H1 (cell line): ENCODE measurements at regions not wholly inside any gene's neighbourhood (a gene's known extent, or its start where the extent isn't known, plus 50 kb on each side); places are given as distances from the start of the nearest gene placed in this dataset.

Source experiments
- CTCF ChIA-PET: fragments of 300-600 bp; sonication (Branson Sonifier 250); formaldehyde crosslinking; loops from one replicate; lab custom pipeline; 2021; ENCODE audit not compliant: partially characterized antibody; lab: Charles Lee
- POLR2A ChIA-PET: fragments of 300-600 bp; sonication (Branson Sonifier 250); formaldehyde crosslinking; loops from one replicate; lab custom pipeline; 2021; ENCODE audit warnings: inconsistent platforms; ENCODE audit not compliant: partially characterized antibody; lab: Charles Lee
- DNase-seq, 2 experiments: peaks; one replicate each; pipeline versions ENCODE4 v3.0.0 to v3.0.0-alpha.2; 2010 to 2022; ENCODE audit warnings: low spot score in 2 of 2, low read depth in 1 of 2, mixed read lengths in 1 of 2
- FAIRE-seq: peaks from 2 replicates; lab custom pipeline; 2011; peaks lifted over from hg19 to GRCh38; lab: Jason Lieb, UNC
- H2AFZ ChIP-seq: 2 replicates; pipeline ENCODE4 v1.8.1; 2012; ENCODE audit warnings: low read length, inconsistent platforms
- H2AK5ac ChIP-seq: 2 replicates; pipeline ENCODE4 v1.6.1; 2013; ENCODE audit warnings: low read depth, low read length
- H2BK120ac ChIP-seq: replicated peaks from 2 replicates; pipeline ENCODE3; 2013; ENCODE audit warnings: low read depth, low read length, inconsistent platforms
- H2BK12ac ChIP-seq: 2 replicates; pipeline ENCODE4 v1.6.1; 2013; ENCODE audit warnings: low read depth, low read length
- H2BK15ac ChIP-seq: 2 replicates; pipeline ENCODE4 v1.6.1; 2013; ENCODE audit warnings: low read length
- H2BK20ac ChIP-seq: 2 replicates; pipeline ENCODE4 v1.6.1; 2013; ENCODE audit warnings: low read length
- H2BK5ac ChIP-seq: 2 replicates; pipeline ENCODE4 v1.6.1; 2013; ENCODE audit warnings: low read depth, low read length
- H3K14ac ChIP-seq: 2 replicates; pipeline ENCODE4 v1.6.1; 2013; ENCODE audit warnings: inconsistent platforms; ENCODE audit not compliant: insufficient read length
- H3K18ac ChIP-seq: 2 replicates; pipeline ENCODE4 v1.6.1; 2013; ENCODE audit warnings: low read length; ENCODE audit errors: extremely low read depth
- H3K23ac ChIP-seq: 2 replicates; pipeline ENCODE4 v1.6.1; 2013; ENCODE audit warnings: inconsistent platforms; ENCODE audit not compliant: insufficient read length
- H3K23me2 ChIP-seq: 2 replicates; pipeline ENCODE4 v1.6.1; 2013; ENCODE audit warnings: low read depth, low read length
- H3K27ac ChIP-seq: 2 replicates; pipeline ENCODE4 v1.6.1; 2011; ENCODE audit warnings: low read depth, low read length, inconsistent platforms
- H3K27me3 ChIP-seq, 4 experiments: replicated peaks in 1 of 4; 1 replicate in 1 of 4; 2 replicates in 3 of 4; pipeline versions ENCODE4 v1.6.1 to v1.8.1; 2011 to 2013; ENCODE audit warnings: low read length in 3 of 4, mild to moderate bottlenecking in 3 of 4, inconsistent platforms in 2 of 4, mixed read lengths in 2 of 4, moderate library complexity in 1 of 4; ENCODE audit not compliant: control insufficient read depth in 3 of 4, insufficient read depth in 3 of 4; ENCODE audit errors: extremely low read depth in 1 of 4
- H3K36me3 ChIP-seq, 4 experiments: 2 replicates each; pipeline versions ENCODE4 v1.6.1 to v1.8.1; 2011 to 2013; ENCODE audit warnings: mild to moderate bottlenecking in 4 of 4, low read length in 3 of 4, moderate library complexity in 2 of 4, control low read depth in 1 of 4, inconsistent platforms in 1 of 4; ENCODE audit not compliant: insufficient read depth in 4 of 4, control insufficient read depth in 2 of 4
- H3K4ac ChIP-seq: replicated peaks from 2 replicates; pipeline ENCODE3; 2013; ENCODE audit warnings: low read length, low read depth, mixed read lengths, inconsistent platforms; ENCODE audit not compliant: insufficient read length
- H3K4me1 ChIP-seq, 4 experiments: replicated peaks in 1 of 4; 1 replicate in 1 of 4; 2 replicates in 3 of 4; pipeline versions ENCODE4 v1.6.1 to v1.8.1; 2011 to 2013; ENCODE audit warnings: low read length in 3 of 4, inconsistent platforms in 2 of 4, mixed read lengths in 1 of 4; ENCODE audit not compliant: insufficient read depth in 4 of 4, control insufficient read depth in 3 of 4
- H3K4me2 ChIP-seq, 2 experiments: 2 replicates each; pipeline versions ENCODE4 v1.6.1 to v1.8.1; 2011 to 2013; ENCODE audit warnings: low read depth in 2 of 2, low read length in 2 of 2, control low read depth in 1 of 2, inconsistent platforms in 1 of 2, mild to moderate bottlenecking in 1 of 2; ENCODE audit not compliant: insufficient read depth in 1 of 2
- H3K4me3 ChIP-seq, 4 experiments: fragments of 200-600, 300-600 bp in 1 of 4; sonication (generic), shearing (Covaris generic), sonication (Bioruptor Twin) in 1 of 4; 2 replicates each; pipeline versions ENCODE4 v1.5.1 to v1.8.1; 2011 to 2016; ENCODE audit warnings: low read length in 4 of 4, low read depth in 3 of 4, control low read depth in 2 of 4, inconsistent platforms in 2 of 4, mild to moderate bottlenecking in 2 of 4, mixed read lengths in 1 of 4, moderate library complexity in 1 of 4; ENCODE audit not compliant: insufficient read depth in 2 of 4; ENCODE audit errors: extremely low read depth in 1 of 4
- H3K56ac ChIP-seq: replicated peaks from 2 replicates; pipeline ENCODE3; 2013; ENCODE audit warnings: low read depth, mild to moderate bottlenecking, mixed read lengths, low read length, inconsistent platforms; ENCODE audit not compliant: insufficient read length
- H3K79me1 ChIP-seq: 2 replicates; pipeline ENCODE4 v1.6.1; 2013; ENCODE audit warnings: low read depth, low read length, control low read depth
- H3K79me2 ChIP-seq, 2 experiments: 2 replicates each; pipeline versions ENCODE4 v1.6.1 to v1.8.1; 2012 to 2013; ENCODE audit warnings: low read length in 2 of 2, mild to moderate bottlenecking in 2 of 2, inconsistent platforms in 1 of 2; ENCODE audit not compliant: insufficient read depth in 2 of 2, control insufficient read depth in 1 of 2
- H3K9ac ChIP-seq, 4 experiments: replicated peaks in 1 of 4; 1 replicate in 1 of 4; 2 replicates in 3 of 4; pipeline versions ENCODE4 v1.6.1 to v1.8.1; 2011 to 2013; ENCODE audit warnings: low read depth in 3 of 4, low read length in 3 of 4, control low read depth in 2 of 4, mild to moderate bottlenecking in 2 of 4, moderate library complexity in 2 of 4, inconsistent platforms in 1 of 4; ENCODE audit errors: extremely low read depth in 1 of 4
- H3K9me3 ChIP-seq, 2 experiments: 2 replicates each; pipeline versions ENCODE4 v1.6.1 to v1.8.1; 2012 to 2013; ENCODE audit warnings: mild to moderate bottlenecking in 2 of 2, moderate library complexity in 2 of 2, control low read depth in 1 of 2, inconsistent platforms in 1 of 2, low read depth in 1 of 2, low read length in 1 of 2, mixed read lengths in 1 of 2; ENCODE audit not compliant: insufficient read depth in 2 of 2
- H4K20me1 ChIP-seq, 2 experiments: replicated peaks in 1 of 2; 2 replicates each; pipeline versions ENCODE3 to v1.8.1; 2011 to 2013; ENCODE audit warnings: inconsistent platforms in 2 of 2, low read length in 2 of 2, mild to moderate bottlenecking in 1 of 2; ENCODE audit not compliant: insufficient read depth in 2 of 2, control insufficient read depth in 1 of 2
- H4K5ac ChIP-seq: 2 replicates; pipeline ENCODE4 v1.6.1; 2013; ENCODE audit warnings: low read length, low read depth, mixed read lengths, inconsistent platforms; ENCODE audit not compliant: insufficient read length
- H4K8ac ChIP-seq: 2 replicates; pipeline ENCODE4 v1.8.0; 2013; ENCODE audit warnings: mild to moderate bottlenecking, moderate library complexity, low read length, inconsistent platforms; ENCODE audit not compliant: insufficient read depth; ENCODE audit errors: extremely low read depth
- H4K91ac ChIP-seq: replicated peaks from 2 replicates; pipeline ENCODE3; 2013; ENCODE audit warnings: low read length, mixed read lengths, inconsistent platforms; ENCODE audit not compliant: insufficient read length
- CBX5 ChIP-seq: fragments of 300-800, 300-1000 bp; sonication (generic); IDR thresholded peaks from 2 replicates; pipeline ENCODE4 v1.7.1; 2016; ENCODE audit warnings: antibody characterized with exemption, low read length, low read depth
- CHD1 ChIP-seq: IDR thresholded peaks from 2 replicates; pipeline ENCODE4 v1.6.1; 2012; ENCODE audit warnings: low read depth, low read length, improper control_type of control experiment
- CHD2 ChIP-seq: IDR thresholded peaks from 2 replicates; pipeline ENCODE4 v1.6.1; 2012; ENCODE audit warnings: low read length, improper control_type of control experiment
- FOSL1 ChIP-seq: IDR thresholded peaks from 2 replicates; pipeline ENCODE4 v1.6.1; 2011; ENCODE audit warnings: mild to moderate bottlenecking, low read depth, low read length, moderate library complexity; ENCODE audit not compliant: insufficient read depth
- GABPA ChIP-seq: IDR thresholded peaks from 2 replicates; pipeline ENCODE4 v1.6.1; 2011; ENCODE audit warnings: mild to moderate bottlenecking, low read length, moderate library complexity, borderline replicate concordance; ENCODE audit not compliant: insufficient read depth
- HDAC6 ChIP-seq: IDR thresholded peaks from one replicate; pipeline ENCODE4 v1.7.1; 2012; ENCODE audit warnings: low read depth, mild to moderate bottlenecking, inconsistent platforms, low read length, moderate library complexity
- JUND ChIP-seq: IDR thresholded peaks from 2 replicates; pipeline ENCODE4 v1.6.1; 2011; ENCODE audit warnings: mild to moderate bottlenecking, improper control_type of control experiment, low read length
- KDM1A ChIP-seq: fragments of 200-600, 300-600 bp; sonication (generic); IDR thresholded peaks from 2 replicates; pipeline ENCODE4 v1.7.1; 2016; ENCODE audit warnings: mild to moderate bottlenecking, low read length, borderline replicate concordance
- SAP30 ChIP-seq: fragments of 300-600 bp; sonication (generic); IDR thresholded peaks from 2 replicates; pipeline ENCODE4 v1.7.1; 2012; ENCODE audit warnings: low read length, moderate library complexity, mild to moderate bottlenecking, inconsistent platforms; ENCODE audit not compliant: insufficient read depth, insufficient replicate concordance
- SP1 ChIP-seq: IDR thresholded peaks from 2 replicates; pipeline ENCODE4 v1.6.1; 2011; ENCODE audit warnings: low read depth, low read length
- ZNF274 ChIP-seq: IDR thresholded peaks from 2 replicates; pipeline ENCODE4 v1.7.0; 2012; ENCODE audit warnings: low read length, borderline replicate concordance; ENCODE audit errors: extremely low read depth
- WGBS, 2 experiments: shearing (Covaris generic) in 1 of 2; methylation state at CpG; one replicate each; pipeline versions ENCODE4 v1.1.6 to v1.1.7; 2013 to 2015; ENCODE audit warnings: low lambda C conversion rate in 2 of 2, mixed read lengths in 2 of 2, inconsistent platforms in 1 of 2, low coverage in 1 of 2, missing lambda C conversion rate in 1 of 2; ENCODE audit not compliant: insufficient replicate concordance in 2 of 2, insufficient coverage in 1 of 2, insufficient read length in 1 of 2; ENCODE audit errors: extremely low coverage in 1 of 2, missing lambda C conversion rate in 1 of 2; 5-methylcytosine and 5-hydroxymethylcytosine counted together
- TF ChIP-seq, protein P1 (sequence below): IDR thresholded peaks from 2 replicates; pipeline ENCODE4 v1.6.1; 2011; ENCODE audit warnings: low read depth, mild to moderate bottlenecking, low read length; ENCODE audit not compliant: insufficient read depth
- TF ChIP-seq, protein P2 (sequence below): IDR thresholded peaks from 2 replicates; pipeline ENCODE4 v1.6.1; 2012; ENCODE audit warnings: inconsistent platforms
- TF ChIP-seq, protein P3 (sequence below): IDR thresholded peaks from 2 replicates; pipeline ENCODE4 v1.6.1; 2012; ENCODE audit warnings: inconsistent platforms

DNA sequence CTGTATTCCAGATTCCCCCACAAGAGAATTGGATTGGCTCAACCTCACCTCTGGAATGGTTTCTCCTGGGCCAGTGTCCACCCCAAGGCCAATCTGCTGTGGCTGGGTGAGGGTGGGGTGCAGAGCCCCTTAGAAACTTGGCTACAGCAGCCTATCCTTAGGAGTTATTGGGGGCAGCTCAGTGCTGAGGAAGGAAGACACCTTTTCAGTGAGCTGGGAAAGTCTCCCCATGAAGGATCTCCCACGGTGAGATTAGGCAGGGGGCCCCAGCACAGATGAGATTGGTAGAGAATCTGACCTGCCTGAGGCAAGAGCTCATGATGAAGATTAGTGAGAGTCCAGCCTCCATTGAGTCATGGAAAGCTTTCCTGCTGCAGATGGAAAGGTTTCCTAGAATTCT lies 78.4 kb downstream of the CCDC185 start:
- H4K8ac ChIP-seq, result no peak overlapping the region
- H2BK15ac ChIP-seq, result no peak overlapping the region
- H2BK12ac ChIP-seq, result no peak overlapping the region
- no peaks in the 10 kb centered on the region for H3K36me3 ChIP-seq
- FAIRE-seq, result no peak
- no peaks in the 10 kb centered on the region for H3K4me1 ChIP-seq
- no peak overlapping the region for H3K14ac ChIP-seq
- H2BK5ac ChIP-seq, result no peak overlapping the region
- no peak overlapping the region for H3K4me3 ChIP-seq
- no peak overlapping the region for H3K9ac ChIP-seq
- DNase-seq, result no peak
- H3K56ac ChIP-seq, result no peak overlapping the region
- no peak overlapping the region for H3K18ac ChIP-seq
- H2BK120ac ChIP-seq, result no peak overlapping the region
- H3K27me3 ChIP-seq, result no peaks in the 10 kb centered on the region
- H3K27ac ChIP-seq, result no peak overlapping the region
- H3K4me2 ChIP-seq, result no peak overlapping the region
- H4K91ac ChIP-seq, result no peak overlapping the region
- no peak overlapping the region for H3K4ac ChIP-seq
- H4K5ac ChIP-seq, result no peak overlapping the region
- no peaks in the 10 kb centered on the region for H3K23me2 ChIP-seq
- H3K79me1 ChIP-seq, result no peaks in the 10 kb centered on the region
- WGBS, 2 experiments, result 87% methylated on average over 1 of the region's 1 CpG; no CpG with 5 or more reads in 1 of the 2 experiments
- no peak overlapping the region for H2AK5ac ChIP-seq
- H3K79me2 ChIP-seq, result no peaks in the 10 kb centered on the region
- H3K23ac ChIP-seq, result no peak overlapping the region
- no peak overlapping the region for H2BK20ac ChIP-seq
- H2AFZ ChIP-seq, result no peak overlapping the region
- no peaks in the 10 kb centered on the region for H4K20me1 ChIP-seq
- CTCF ChIA-PET, result interaction anchor here (0.7 to 2.2 kb wide), 3 partner anchors 11 to 152 kb away, joined by 3 to 5 read pairs (median 5); no protein-coding TSS in a partner anchor
- POLR2A ChIA-PET, result no interaction called here
- H3K9me3 ChIP-seq, result 0 out of 4 replicates have a peak, but pooled peaks cover 0 to 5% of the 10 kb centered on the region in 2 experiments
- TF ChIP-seq CBX5 (no peak), SAP30 (no peak), FOSL1 (no peak), ZNF274 (no peak), KDM1A (no peak), GABPA (no peak), JUND (no peak), CHD2 (no peak), CHD1 (no peak), HDAC6 (no peak), SP1 (no peak)
- TF ChIP-seq, protein P1, sequence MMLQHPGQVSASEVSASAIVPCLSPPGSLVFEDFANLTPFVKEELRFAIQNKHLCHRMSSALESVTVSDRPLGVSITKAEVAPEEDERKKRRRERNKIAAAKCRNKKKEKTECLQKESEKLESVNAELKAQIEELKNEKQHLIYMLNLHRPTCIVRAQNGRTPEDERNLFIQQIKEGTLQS, result no peak
- TF ChIP-seq, protein P2, sequence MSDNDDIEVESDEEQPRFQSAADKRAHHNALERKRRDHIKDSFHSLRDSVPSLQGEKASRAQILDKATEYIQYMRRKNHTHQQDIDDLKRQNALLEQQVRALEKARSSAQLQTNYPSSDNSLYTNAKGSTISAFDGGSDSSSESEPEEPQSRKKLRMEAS, result no peak
- TF ChIP-seq, protein P3, sequence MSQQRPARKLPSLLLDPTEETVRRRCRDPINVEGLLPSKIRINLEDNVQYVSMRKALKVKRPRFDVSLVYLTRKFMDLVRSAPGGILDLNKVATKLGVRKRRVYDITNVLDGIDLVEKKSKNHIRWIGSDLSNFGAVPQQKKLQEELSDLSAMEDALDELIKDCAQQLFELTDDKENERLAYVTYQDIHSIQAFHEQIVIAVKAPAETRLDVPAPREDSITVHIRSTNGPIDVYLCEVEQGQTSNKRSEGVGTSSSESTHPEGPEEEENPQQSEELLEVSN, result no peak
